HG03342 (cell line): ENCODE measurements at regions not wholly inside any gene's neighbourhood (a gene's known extent, or its start where the extent isn't known, plus 50 kb on each side); places are given as distances from the start of the nearest gene placed in this dataset.
"Not testable (repeated sequence)": the region's sequence is repeated elsewhere in the genome, so short reads cannot be mapped to it uniquely, and the experiment has no call there.

Experiments used
- ATAC-seq: cut with Tn5 transposase; IDR thresholded peaks from one replicate; pipeline ENCODE4 v1.9.1; 2021; ENCODE audit warnings: mild to moderate bottlenecking, moderate library complexity; ENCODE audit not compliant: unreplicated experiment

DNA sequence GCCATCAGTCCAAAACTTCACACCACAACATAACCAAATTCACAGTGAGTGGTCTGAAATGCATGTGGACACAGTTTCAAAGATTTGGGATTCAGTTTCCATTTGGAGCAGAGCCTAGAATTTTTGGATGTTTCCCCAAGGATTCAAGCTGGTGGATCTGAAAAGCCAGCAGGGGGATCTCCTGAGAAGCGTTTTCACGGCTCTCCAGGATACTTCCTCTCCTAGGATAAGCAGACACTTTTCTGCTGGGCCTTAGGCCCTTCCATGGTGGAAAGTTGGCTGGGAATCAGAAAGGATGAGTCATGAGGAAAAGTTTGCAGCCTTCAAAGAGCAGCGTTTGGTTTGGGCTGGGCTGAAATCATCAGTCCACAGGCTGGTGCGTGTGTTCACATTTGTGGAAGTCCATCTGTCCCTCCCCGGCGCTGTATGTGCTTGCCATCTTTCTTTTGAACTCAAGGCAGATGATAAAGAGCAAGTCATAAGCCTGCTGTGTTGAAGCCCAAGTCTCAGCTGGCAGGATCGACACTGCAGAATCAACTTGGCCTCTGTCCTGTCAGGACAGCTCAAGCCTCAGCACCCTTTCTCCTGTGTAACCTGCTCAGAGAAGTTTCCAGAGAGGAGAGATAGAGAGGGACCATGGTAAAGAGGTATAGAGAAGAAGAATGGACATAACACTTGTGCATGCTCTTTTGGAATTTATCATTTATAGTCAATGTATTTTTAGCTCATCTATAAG lies 152.6 kb upstream of the MSX2 start:
- ATAC-seq, result no peak

DNA sequence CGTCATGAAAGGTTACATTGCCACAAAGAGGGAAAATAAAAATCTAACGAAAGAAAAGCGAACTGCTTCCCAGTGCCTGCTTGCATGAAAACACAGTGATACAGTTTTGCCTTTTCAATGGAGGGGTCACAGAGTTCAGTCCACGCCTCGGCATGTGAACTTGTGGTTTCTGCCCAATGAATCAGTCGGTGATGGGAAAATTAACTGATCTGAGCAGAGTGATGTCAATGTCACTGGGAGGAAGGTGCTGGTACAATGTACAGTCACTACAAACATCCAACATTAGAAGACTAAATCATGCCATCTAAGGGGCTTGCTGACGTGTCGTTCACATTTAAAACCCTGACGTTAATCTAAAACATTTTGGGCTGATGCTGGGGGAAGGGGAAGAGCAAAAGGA lies 151.8 kb upstream of the MSX2 start:
- ATAC-seq, result no peak

DNA sequence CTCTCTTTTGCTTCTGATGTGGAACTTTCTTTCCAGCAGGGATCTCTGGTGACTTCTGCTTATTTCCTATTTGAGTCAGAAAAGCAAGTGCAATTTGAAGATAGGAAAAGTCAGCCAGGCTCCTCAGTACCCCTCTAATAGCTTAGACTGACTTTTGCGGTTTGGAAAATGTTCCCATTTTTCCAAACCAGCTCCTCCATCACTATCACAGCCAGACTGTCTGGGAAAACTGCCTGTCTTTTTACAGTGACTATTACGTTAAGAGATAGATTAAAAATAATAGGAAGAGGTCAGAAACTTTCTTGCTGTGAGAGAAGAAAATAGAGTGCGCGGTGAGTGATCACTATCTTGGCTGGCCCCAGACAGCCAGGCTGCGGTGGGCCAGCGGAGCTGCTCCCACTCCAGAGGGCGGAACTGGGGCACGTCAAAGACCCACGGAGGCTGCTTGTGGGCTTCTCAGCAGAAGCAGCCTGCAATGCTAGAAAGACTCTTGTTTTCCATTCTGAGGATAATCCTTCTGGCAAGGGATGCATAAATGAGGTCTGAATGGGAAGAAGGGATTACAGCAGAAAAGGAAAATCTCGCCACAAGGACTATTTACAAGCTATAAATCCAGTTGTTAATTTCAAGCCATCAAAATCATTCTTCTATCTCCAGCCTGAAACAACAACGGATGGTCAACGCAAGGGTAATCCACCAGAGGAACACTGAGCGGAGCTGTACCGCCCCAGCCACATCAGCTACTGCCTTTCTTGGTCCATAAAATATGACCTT lies 151.0 kb upstream of the MSX2 start:
- ATAC-seq, result no peak

DNA sequence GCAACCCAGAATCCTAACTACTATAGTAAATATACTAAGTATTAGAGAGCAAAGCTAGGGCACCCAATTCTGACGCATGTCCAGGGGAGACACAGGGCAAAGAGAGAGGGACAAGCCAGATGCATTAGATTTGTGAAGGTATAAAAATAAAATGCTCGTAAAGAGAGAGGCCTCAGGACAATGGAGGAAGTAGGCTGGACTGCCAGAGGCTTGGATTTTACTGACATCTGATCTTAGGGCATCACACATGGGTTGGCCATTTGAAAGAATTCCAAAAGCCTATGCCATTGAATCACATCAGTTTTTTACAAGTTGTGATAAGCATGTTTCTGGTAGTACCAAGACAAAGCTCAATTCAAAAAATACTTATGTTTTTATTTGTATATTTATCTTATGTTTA lies 149.3 kb upstream of the MSX2 start:
- ATAC-seq, result no peak

DNA sequence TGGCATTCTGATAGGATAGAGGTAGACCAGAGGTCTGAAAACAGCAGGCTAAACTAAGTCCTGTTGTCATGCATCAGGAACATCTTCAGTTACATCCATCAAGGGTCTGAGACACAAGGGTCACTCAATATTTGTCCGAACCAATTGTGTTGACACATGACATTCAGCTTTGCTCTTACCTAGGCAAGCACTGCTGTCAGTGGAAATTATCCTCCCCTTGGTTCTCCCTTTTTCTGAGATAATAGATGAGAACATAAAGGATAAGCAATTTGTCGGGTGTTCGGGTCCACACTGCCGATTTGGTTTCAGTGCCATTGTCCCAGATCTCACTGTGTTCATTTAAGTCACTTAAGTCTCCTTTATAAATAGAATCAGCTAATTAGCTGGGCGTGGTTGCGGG lies 148.3 kb upstream of the MSX2 start:
- ATAC-seq, result no peak

DNA sequence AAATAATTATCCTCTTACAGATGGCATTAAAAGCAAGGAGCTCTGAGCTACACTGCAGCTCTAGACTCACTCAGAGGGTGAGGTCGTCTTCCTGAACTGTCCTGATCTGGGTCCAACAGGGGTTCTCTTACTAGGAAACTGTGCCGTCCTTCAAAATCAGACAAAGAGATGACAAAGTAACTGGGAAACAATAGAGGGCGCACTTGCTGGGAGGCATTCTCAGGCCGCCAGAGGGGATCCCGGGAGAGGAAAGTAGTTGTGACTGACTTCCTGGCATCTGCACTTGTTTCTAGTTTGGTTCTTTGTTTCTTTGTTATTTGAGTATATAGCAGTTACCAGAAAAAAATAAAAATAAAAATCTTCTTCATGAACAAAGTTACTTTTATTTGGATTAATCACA lies 142.9 kb upstream of the MSX2 start:
- ATAC-seq, result no peak

DNA sequence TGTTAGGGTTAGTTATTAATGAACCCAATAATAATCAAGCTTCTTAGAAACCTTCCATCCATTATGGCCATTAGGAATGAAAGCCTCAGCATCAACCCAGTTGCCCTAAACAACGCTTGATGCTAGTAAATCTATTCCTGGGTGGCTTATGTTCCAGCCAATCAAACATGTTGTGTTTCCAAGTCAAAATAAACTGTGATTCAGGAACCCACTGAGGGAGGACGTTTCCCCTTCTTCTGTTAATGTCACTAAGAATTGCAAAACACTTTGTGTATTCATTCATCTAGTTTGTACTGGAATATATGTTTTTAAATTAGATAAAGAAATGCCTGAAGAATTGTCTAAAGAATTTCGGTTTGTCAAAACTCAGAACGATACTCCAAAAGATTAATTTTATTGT lies 142.5 kb upstream of the MSX2 start:
- no peak for ATAC-seq

DNA sequence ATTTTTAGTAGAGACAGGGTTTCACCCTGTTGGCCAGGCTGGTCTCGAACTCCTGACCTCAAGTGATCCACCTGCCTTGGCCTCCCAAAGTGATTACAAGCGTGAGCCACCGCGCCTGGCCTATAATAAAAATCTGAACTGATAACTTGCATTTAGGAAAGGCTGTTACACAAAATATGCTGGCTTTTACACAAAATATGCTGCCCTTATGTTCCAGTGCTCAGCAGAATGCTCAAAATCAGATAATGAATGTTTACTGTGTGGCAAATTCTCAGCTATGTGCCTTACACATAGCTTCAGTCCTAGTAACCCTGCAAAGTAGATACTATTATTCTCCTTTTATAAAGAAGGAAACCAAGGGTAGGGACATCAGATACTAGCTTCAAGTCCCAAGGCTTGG lies 141.3 kb upstream of the MSX2 start:
- no peak for ATAC-seq

DNA sequence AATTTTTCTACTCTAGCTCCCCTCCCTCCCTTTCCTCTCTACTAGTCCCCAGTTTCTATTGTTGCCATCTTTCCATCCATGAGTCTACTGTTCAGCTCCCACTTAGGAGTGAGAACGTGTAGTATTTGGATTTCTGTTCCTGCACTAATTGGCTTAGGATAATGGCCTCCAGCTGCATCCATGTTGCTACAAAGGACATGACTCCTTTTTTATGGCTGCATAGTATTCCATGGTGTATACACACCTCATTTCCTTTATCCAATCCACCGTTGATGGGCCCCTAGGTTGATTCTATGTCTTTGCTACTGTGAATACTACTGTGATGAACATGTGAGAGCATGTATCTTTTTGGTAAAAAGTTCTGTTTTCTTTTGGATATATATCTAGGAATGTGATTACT lies 138.9 kb upstream of the MSX2 start:
- ATAC-seq, result no peak

DNA sequence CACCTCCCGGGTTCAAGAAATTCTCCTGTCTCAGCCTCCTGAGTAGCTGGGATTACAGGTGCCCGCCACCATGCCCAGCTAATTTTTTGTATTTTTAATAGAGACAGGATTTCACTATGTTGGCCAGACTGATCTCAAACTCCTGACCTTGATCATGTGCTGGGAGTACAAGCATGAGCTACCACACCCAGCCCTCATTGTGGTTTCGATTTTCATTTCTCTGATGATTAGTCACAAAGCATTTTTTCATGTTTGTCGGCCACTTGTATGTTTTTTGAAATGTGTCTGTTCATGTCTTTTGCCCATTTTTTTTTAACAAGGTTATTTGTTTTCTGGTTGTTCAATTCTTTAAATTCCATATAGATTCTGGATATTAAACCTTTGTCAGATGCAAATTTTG lies 138.2 kb upstream of the MSX2 start:
- not testable (repeated sequence) for ATAC-seq

DNA sequence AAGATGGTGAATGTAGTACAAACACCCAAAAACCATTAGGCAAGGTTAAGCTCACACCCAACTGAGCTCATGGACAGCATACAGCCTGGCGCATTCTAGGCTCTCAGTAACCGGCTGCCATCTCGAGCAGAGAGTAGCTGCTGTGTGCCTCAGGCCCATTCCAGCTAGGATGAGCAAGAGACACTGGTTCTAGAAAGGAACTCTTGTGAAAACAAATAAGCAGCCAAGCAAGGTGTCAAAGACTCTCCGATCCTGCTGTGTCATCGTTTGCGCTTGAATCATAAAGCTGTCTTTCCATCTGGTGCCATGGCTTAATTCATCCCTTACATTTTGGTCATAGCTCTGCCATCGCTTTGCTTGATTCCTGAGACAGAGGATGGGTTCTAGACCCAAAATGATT lies 135.4 kb upstream of the MSX2 start:
- no peak for ATAC-seq

DNA sequence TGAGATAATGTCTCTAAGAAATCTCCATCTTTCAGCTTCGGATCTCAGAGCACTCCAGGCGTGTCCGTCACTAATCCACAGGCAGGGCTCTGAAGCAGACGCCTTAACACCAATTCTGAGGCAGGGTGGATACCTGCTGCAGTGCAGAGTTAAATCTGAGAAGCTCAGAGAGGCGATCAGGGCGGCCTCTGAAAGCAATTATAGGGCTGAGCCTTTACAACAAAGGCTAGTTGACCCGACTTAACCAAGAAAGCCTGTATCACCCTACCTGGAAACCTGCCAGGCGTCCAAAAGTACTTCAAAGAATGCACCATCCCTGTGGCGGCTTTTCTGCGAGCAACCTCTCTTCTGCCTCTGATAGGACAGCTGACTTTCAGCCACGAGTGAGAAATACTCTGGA lies 134.8 kb upstream of the MSX2 start:
- no peak for ATAC-seq

DNA sequence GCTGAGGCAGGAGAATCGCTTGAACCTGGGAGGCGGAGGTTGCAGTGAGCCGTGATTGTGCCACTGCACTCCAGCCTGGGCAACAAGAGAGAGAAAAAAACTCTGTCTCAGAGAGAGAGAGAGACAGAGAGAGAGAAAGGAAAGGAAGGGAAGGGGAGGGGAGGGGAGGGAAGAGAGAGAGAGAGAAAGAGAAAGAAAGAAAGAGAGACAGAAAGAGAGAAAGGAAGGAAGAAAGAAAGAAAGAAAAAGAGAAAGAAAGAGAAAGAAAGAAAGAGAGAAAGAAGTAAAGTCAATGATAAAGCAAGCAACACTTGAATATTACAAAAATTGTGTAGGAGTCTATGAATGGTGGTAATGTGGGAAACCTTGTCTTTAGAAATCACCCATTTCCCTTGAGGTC lies 133.6 kb upstream of the MSX2 start:
- no peak for ATAC-seq

DNA sequence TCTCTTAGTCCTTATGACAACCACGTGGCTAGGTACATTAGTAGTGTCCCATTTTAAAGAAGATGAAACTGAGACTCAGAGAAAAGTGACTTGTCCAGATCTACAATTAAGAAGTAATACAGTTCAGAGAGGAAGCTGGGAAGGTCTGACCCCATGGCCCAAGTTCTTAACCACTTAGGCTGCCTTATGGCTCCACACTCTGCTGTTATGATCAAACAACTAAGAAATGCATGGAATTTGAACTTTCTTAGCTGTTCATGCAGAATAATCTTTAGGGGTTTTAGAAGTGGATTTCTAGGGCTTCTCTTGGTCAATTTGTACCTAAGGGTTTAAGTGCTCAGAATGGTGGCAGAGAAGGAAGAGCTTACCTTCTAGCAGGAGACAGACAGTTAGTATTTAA lies 128.0 kb upstream of the MSX2 start:
- no peak for ATAC-seq

DNA sequence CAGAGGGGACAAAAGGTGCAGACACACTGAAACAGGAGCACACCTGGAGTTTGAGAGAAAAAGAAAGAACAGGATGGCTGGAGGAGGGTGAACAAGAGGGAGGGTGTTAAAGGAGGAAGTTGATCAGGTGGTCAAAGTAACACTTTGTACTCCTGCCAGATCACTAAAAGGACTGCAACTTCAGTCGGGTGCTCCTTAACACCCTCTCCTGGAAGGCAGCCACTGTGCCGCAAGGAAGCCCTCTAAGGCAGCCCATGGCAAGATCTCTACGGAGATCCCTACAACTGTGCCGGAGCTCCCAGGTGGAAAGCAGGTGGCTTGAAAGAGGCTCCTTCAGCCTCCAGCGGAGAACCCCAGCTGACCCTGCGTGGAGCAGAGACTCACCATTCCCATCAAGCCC lies 124.4 kb upstream of the MSX2 start:
- no peak for ATAC-seq

DNA sequence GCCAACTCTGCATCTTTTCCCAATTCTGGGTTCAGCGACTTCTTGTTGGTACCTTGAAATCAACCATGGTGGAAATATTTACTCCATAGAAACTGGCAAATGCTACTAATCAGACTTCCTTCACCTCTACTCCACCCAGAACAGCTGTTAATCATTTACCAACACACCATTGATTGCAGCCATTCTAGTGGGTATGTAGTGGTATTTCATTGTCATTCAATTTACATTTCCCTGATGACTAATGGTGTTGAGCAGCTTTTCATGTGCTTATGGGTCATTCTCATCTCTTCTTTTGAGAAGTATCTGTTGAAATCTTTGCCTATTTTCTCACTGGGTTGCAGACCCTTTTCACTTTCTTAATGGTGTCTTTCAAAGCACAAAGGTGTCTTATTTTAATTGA lies 122.4 kb upstream of the MSX2 start:
- no peak for ATAC-seq

DNA sequence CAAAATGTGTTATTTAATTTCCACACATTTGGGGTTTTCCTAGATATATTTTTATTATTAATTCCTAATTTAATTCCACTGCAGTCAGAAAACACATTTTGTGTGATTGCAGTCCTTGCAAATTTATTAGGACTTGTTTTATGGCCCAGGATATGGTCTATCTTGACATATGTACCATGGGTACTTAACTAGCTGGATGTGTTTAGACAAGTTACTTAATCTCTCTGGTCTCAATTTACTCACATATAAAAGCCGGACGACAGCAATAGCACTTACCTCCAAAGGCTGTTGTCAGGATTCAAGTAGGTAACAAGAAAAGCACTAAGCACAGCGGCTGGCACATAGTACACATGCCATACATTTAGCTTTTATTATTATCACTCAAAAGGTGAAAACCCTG lies 118.2 kb upstream of the MSX2 start:
- ATAC-seq, result no peak

DNA sequence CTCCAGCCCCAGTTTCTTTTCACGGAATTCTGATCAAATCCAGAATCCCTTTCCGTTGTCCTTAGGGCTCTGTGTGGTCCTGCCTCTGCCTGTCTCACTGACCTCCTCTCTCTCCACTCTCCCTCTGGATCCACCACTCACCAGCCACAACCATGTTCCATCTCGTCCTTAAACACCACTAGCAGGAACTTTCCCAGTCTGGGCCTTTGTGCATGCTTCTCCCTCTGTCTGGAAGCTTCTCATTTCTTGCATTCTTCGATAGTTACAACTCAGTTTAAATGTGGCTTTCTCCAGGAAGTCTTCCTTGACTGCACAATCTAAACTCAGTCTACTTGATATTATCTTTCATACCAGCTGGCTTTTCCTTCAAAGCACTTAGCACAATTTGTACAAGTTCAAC lies 117.7 kb upstream of the MSX2 start:
- ATAC-seq, result no peak

DNA sequence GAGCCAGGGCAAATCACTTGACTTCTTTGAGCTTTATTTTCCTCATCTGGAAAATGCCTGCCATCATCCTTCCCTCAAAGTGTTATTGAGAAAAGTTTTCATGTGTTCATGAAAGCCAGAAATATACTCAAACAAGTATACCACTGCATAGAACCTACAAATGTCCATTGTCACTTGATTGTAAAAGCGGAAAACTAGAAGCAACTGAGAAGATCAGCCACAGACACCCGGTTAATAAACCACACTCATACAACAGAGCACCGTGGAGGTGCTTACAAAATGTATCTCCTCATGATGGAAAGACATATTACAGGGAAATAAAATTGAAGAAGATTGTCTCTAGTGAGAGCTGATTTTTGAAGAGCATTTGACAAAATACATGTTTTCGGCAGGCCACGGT lies 117.2 kb upstream of the MSX2 start:
- ATAC-seq, result no peak

DNA sequence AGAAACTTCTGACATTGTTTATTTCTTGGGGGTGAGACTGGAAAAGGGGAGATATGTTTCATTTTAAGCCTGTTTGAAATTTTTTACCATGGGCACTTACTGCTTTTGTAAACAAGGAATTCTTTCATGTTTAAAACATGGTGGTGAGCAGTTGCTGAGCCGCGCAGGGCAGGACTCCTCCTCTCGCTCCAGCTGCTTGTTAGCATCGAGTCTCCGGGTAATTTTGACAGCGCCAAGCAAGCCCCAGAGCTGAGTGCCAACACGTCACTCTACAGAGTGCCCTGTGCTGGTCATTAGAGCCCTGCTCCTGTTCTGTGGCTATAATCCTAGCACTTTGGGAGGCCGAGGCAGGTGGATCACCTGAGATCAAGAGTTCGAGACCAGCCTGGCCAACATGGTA lies 116.5 kb upstream of the MSX2 start:
- ATAC-seq, result no peak

DNA sequence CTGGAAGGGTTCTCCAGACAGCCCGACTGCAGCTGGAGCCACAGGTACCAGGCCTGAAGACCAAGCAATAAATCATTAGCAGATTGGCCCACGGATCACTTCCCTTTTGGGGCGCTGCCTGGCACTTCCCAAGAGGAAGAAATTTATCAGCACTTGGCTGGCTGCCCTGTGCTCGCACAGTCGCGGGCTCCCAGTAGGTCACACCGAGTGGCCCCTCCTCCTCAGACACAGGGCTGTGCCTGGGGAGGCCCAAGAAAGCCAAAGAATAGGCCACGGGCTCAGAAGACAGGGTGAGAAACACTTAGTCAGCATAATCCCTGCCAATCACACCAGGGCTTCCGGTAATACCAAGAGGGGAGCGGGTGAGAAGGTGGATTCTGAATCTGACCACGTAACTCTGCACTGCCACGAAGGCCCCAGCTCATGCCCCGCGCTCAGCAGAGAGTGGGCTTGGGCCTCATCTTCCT lies 115.7 kb upstream of the MSX2 start:
- ATAC-seq, result no peak

DNA sequence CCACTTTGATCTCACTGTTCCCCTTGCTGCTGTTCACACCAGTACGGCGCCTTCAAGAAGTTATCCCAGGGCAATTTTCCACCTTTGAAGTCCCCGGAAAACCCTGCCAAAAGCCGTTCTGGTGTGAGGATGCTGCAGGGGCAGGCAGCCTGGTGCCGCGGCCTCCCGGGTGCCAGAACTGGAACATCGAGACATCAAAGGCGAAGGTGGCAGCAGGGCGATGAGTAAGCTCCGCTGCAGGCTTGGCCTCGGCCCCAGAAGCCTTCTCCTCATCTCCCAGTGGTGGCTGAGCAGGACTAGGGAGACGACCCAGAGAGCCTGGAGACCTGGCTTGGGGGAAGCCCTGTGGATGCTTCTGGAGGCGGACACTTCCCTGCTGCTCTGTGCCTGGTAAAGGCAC lies 115.3 kb upstream of the MSX2 start:
- ATAC-seq, result no peak

DNA sequence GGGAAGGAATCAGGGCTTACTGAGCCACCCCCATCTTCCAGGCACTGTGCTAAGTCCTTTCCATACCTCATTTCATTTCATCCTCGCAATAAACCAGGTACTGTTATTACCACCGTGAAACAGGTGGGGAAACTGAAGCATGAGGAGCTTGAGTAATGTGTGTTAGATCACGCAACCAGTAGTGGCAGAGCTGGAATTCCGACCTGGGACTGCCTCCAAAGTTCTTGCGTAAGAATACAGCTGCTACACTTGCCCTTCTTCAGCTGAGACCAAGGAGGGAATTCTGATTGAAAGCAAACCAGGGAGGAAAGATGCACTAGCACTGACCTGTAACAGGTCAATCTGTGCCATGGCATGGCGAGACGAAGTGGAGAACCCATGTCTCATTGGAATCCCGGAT lies 113.4 kb upstream of the MSX2 start:
- ATAC-seq, result no peak
